ENCODE measurements at regions not wholly inside any gene's neighbourhood (a gene's known extent, or its start where the extent isn't known, plus 50 kb on each side); places are given as distances from the start of the nearest gene placed in this dataset.

- no peak overlapping the region for H3K27ac Mint-ChIP-seq
Observed at GRCh38 chr16:66238696-66239095, 127.8 kb upstream of the CDH5 start.

GRCh38 chr16:66236301-66236700 lies 130.2 kb upstream of the CDH5 start:
- H3K36me3 Mint-ChIP-seq: no peaks in the 10 kb centered on the region
- no peaks in the 10 kb centered on the region for H3K4me1 Mint-ChIP-seq
- H3K27me3 Mint-ChIP-seq: no peaks in the 10 kb centered on the region
- peaks cover 1% of the 10 kb centered on the region for H3K9me3 Mint-ChIP-seq
- no peak overlapping the region for H3K4me3 Mint-ChIP-seq
- no peak for ATAC-seq (ENCODE audit: low read depth)
- POLR2A ChIA-PET: no interaction called here
- no peak overlapping the region for H3K27ac Mint-ChIP-seq
- no peak for DNase-seq

More at GRCh38 chr16:66238696-66239095, 127.8 kb upstream of the CDH5 start:
- Mint-ChIP-seq H3K36me3 (no peaks in the 10 kb centered on the region), H3K4me3 (no peak overlapping the region), H3K27me3 (no peaks in the 10 kb centered on the region), H3K4me1 (no peaks in the 10 kb centered on the region), H3K9me3 (peaks cover 1% of the 10 kb centered on the region)
- POLR2A ChIA-PET: no interaction called here
- no peak for ATAC-seq (ENCODE audit: low read depth)
- no peak for DNase-seq

GRCh38 chr16:66231452-66232160 lies 134.9 kb upstream of the CDH5 start:
- no peaks in the 10 kb centered on the region for H3K27me3 Mint-ChIP-seq

GRCh38 chr16:66229651-66230050 lies 136.8 kb upstream of the CDH5 start:
- H3K4me3 Mint-ChIP-seq: no peak overlapping the region
- no peaks in the 10 kb centered on the region for H3K27me3 Mint-ChIP-seq
- no peak for DNase-seq
- no peak overlapping the region for H3K27ac Mint-ChIP-seq
- POLR2A ChIA-PET: no interaction called here
- ATAC-seq (ENCODE audit: low read depth): no peak
- no peaks in the 10 kb centered on the region for H3K4me1 Mint-ChIP-seq
- no peaks in the 10 kb centered on the region for H3K9me3 Mint-ChIP-seq
- H3K36me3 Mint-ChIP-seq: no peaks in the 10 kb centered on the region

More at GRCh38 chr16:66231452-66232160, 134.9 kb upstream of the CDH5 start:
- no peak overlapping the region for H3K27ac Mint-ChIP-seq
- no peak for ATAC-seq (ENCODE audit: low read depth)
- H3K4me3 Mint-ChIP-seq: no peak overlapping the region
- no peaks in the 10 kb centered on the region for H3K36me3 Mint-ChIP-seq
- H3K4me1 Mint-ChIP-seq: no peaks in the 10 kb centered on the region
- no peak for DNase-seq
- no peaks in the 10 kb centered on the region for H3K9me3 Mint-ChIP-seq
- POLR2A ChIA-PET: no interaction called here

- POLR2A ChIA-PET: no interaction called here
- ATAC-seq (ENCODE audit: low read depth): no peak
- no peaks in the 10 kb centered on the region for H3K9me3 Mint-ChIP-seq
- no peaks in the 10 kb centered on the region for H3K27me3 Mint-ChIP-seq
- no peak overlapping the region for H3K4me3 Mint-ChIP-seq
- H3K36me3 Mint-ChIP-seq: no peaks in the 10 kb centered on the region
- no peak overlapping the region for H3K27ac Mint-ChIP-seq
- H3K4me1 Mint-ChIP-seq: no peaks in the 10 kb centered on the region
- DNase-seq: no peak
Observed at GRCh38 chr16:66228792-66229191, 137.7 kb upstream of the CDH5 start.

GRCh38 chr16:66227766-66228530 lies 138.5 kb upstream of the CDH5 start:
- no peaks in the 10 kb centered on the region for H3K9me3 Mint-ChIP-seq
- no peak overlapping the region for H3K4me3 Mint-ChIP-seq
- no peaks in the 10 kb centered on the region for H3K4me1 Mint-ChIP-seq
- POLR2A ChIA-PET: no interaction called here
- no peak overlapping the region for H3K27ac Mint-ChIP-seq
- ATAC-seq (ENCODE audit: low read depth): no peak
- H3K27me3 Mint-ChIP-seq: no peaks in the 10 kb centered on the region
- H3K36me3 Mint-ChIP-seq: no peaks in the 10 kb centered on the region
- DNase-seq: no peak

- Mint-ChIP-seq H3K4me3 (no peak overlapping the region), H3K36me3 (no peaks in the 10 kb centered on the region), H3K4me1 (no peaks in the 10 kb centered on the region), H3K27ac (no peak overlapping the region), H3K9me3 (no peaks in the 10 kb centered on the region), H3K27me3 (peaks cover 3% of the 10 kb centered on the region)
- ATAC-seq (ENCODE audit: low read depth) (no peak), DNase-seq (no peak)
- POLR2A ChIA-PET: no interaction called here
Observed at GRCh38 chr16:66226762-66227161, 139.7 kb upstream of the CDH5 start.

- H3K36me3 Mint-ChIP-seq: no peaks in the 10 kb centered on the region
- POLR2A ChIA-PET: no interaction called here
- ATAC-seq (ENCODE audit: low read depth) (no peak), DNase-seq (no peak)
- H3K27ac Mint-ChIP-seq: no peak overlapping the region
- H3K4me3 Mint-ChIP-seq: no peak overlapping the region
- H3K4me1 Mint-ChIP-seq: no peaks in the 10 kb centered on the region
- H3K27me3 Mint-ChIP-seq: peaks cover 3% of the 10 kb centered on the region
- no peaks in the 10 kb centered on the region for H3K9me3 Mint-ChIP-seq
Observed at GRCh38 chr16:66225696-66226095, 140.8 kb upstream of the CDH5 start.

GRCh38 chr16:66224626-66225025 lies 141.9 kb upstream of the CDH5 start:
- peaks cover 5% of the 10 kb centered on the region for H3K27me3 Mint-ChIP-seq
- DNase-seq: no peak
- POLR2A ChIA-PET: no interaction called here
- no peaks in the 10 kb centered on the region for H3K36me3 Mint-ChIP-seq
- H3K27ac Mint-ChIP-seq: no peak overlapping the region
- no peak overlapping the region for H3K4me3 Mint-ChIP-seq
- ATAC-seq (ENCODE audit: low read depth): no peak
- H3K9me3 Mint-ChIP-seq: no peaks in the 10 kb centered on the region
- no peaks in the 10 kb centered on the region for H3K4me1 Mint-ChIP-seq

GRCh38 chr16:66224186-66224585 lies 142.3 kb upstream of the CDH5 start:
- ATAC-seq (ENCODE audit: low read depth) (no peak), DNase-seq (no peak)
- Mint-ChIP-seq H3K4me3 (no peak overlapping the region), H3K4me1 (no peaks in the 10 kb centered on the region), H3K36me3 (no peaks in the 10 kb centered on the region), H3K27me3 (peaks cover 5% of the 10 kb centered on the region), H3K9me3 (no peaks in the 10 kb centered on the region), H3K27ac (no peak overlapping the region)
- POLR2A ChIA-PET: no interaction called here

- Mint-ChIP-seq H3K4me3 (no peak overlapping the region), H3K27me3 (peaks cover 9% of the 10 kb centered on the region), H3K27ac (no peak overlapping the region), H3K9me3 (no peaks in the 10 kb centered on the region), H3K4me1 (no peaks in the 10 kb centered on the region), H3K36me3 (no peaks in the 10 kb centered on the region)
- no peak for DNase-seq
- POLR2A ChIA-PET: no interaction called here
- ATAC-seq (ENCODE audit: low read depth): no peak
Observed at GRCh38 chr16:66223176-66223780, 143.2 kb upstream of the CDH5 start.

GRCh38 chr16:66222756-66223155 lies 143.7 kb upstream of the CDH5 start:
- DNase-seq (no peak), ATAC-seq (ENCODE audit: low read depth) (no peak)
- no peak overlapping the region for H3K27ac Mint-ChIP-seq
- POLR2A ChIA-PET: no interaction called here
- H3K36me3 Mint-ChIP-seq: no peaks in the 10 kb centered on the region
- H3K9me3 Mint-ChIP-seq: no peaks in the 10 kb centered on the region
- no peak overlapping the region for H3K4me3 Mint-ChIP-seq
- peaks cover 9% of the 10 kb centered on the region for H3K27me3 Mint-ChIP-seq
- H3K4me1 Mint-ChIP-seq: no peaks in the 10 kb centered on the region

- no peak overlapping the region for H3K27ac Mint-ChIP-seq
- peaks cover 9% of the 10 kb centered on the region for H3K27me3 Mint-ChIP-seq
- no peak for DNase-seq
- H3K4me3 Mint-ChIP-seq: no peak overlapping the region
- H3K4me1 Mint-ChIP-seq: no peaks in the 10 kb centered on the region
- POLR2A ChIA-PET: no interaction called here
- no peaks in the 10 kb centered on the region for H3K9me3 Mint-ChIP-seq
- no peaks in the 10 kb centered on the region for H3K36me3 Mint-ChIP-seq
- ATAC-seq (ENCODE audit: low read depth): no peak
Observed at GRCh38 chr16:66220702-66221101, 145.8 kb upstream of the CDH5 start.

GRCh38 chr16:66219491-66219890 lies 147.0 kb upstream of the CDH5 start:
- POLR2A ChIA-PET: no interaction called here
- Mint-ChIP-seq H3K27me3 (peaks cover 9% of the 10 kb centered on the region), H3K36me3 (no peaks in the 10 kb centered on the region), H3K4me1 (no peaks in the 10 kb centered on the region), H3K9me3 (no peaks in the 10 kb centered on the region), H3K4me3 (no peak overlapping the region), H3K27ac (no peak overlapping the region)
- DNase-seq (no peak), ATAC-seq (ENCODE audit: low read depth) (no peak)

Measured in activated naive CD8-positive, alpha-beta T cell treated with anti-CD3 and anti-CD28 coated beads, Interleukin-2, amount 10 ng/mL, durations not matched to agents 7 days and 5 days (primary cell).